Brain microvascular endothelial cell (primary cell): ENCODE measurements at regions not wholly inside any gene's neighbourhood (a gene's known extent, or its start where the extent isn't known, plus 50 kb on each side); places are given as distances from the start of the nearest gene placed in this dataset.
A peak's percentile ranks its signal among the peaks of the same experiment; 100 is the strongest.
"Not testable (repeated sequence)": the region's sequence is repeated elsewhere in the genome, so short reads cannot be mapped to it uniquely, and the experiment has no call there.

Source experiments
- DNase-seq: peaks from one replicate; pipeline ENCODE4 v3.0.0-alpha.2; 2020
- H3K27ac ChIP-seq: fragments of 250-450 bp; sonication (Bioruptor Pico); 2 replicates; pipeline ENCODE4 v1.5.1; 2020; ENCODE audit warnings: mild to moderate bottlenecking, moderate library complexity
- H3K27me3 ChIP-seq: fragments of 250-450 bp; sonication (Bioruptor Pico); replicated peaks from 2 replicates; pipeline ENCODE4 v1.5.1; 2020; ENCODE audit warnings: mild to moderate bottlenecking
- H3K36me3 ChIP-seq: fragments of 250-450 bp; sonication (Bioruptor Pico); replicated peaks from 2 replicates; pipeline ENCODE4 v1.5.1; 2020; ENCODE audit warnings: mild to moderate bottlenecking
- H3K4me3 ChIP-seq: 2 replicates; pipeline ENCODE4 v1.5.1; 2011; ENCODE audit warnings: low read depth, mild to moderate bottlenecking, control low read depth, low read length, moderate library complexity
- in situ Hi-C: cut with HindIII; loops from 2 replicates; pipeline ENCODE4 v1.10.0; 2017; ENCODE audit warnings: low sequenced_read_pairs, low pct_ligation_motif_present
- TF ChIP-seq, protein P1 (sequence below): IDR thresholded peaks from 2 replicates; pipeline ENCODE4 v1.5.1; 2011; ENCODE audit warnings: low read depth, mild to moderate bottlenecking, moderate library complexity, low read length, control low read depth, inconsistent platforms; ENCODE audit errors: missing control alignments

DNA sequence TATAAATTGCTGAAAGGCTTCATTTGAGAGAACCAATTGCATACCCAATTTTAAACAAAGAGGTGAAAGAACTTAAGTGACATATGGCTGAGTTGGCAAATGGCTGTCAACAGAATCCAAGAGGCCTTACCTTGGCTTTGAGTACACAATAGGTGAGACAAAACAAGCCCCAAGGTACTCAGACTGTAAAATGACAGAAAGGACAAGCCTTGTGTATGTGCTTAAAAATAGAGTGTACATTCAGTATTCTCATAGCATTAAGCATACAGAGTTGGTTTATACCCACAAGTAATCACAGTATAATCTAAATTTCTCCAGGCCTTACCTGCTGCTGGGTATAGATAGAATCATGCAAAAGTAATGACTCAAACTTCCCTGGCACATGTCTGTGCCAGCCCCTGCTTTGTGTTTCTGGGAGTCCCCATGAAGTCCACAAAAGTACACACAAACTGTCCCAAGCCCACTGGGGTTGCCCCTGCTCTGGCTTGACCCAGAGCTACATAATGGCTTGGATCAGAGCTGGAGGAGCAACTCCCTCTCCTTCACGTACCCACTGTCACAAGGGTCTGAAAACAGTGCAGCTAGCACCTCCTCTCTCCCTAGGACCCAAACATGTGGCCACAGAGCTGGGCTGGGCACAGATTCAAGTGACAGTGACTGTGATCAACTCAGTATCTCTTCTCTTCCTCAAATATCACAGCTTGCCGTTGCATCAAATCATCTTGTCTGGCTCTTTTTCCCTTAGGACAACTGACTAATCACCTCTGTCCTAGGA, 250.8 kb downstream of the ENC1 start:
- TF ChIP-seq, protein P1, sequence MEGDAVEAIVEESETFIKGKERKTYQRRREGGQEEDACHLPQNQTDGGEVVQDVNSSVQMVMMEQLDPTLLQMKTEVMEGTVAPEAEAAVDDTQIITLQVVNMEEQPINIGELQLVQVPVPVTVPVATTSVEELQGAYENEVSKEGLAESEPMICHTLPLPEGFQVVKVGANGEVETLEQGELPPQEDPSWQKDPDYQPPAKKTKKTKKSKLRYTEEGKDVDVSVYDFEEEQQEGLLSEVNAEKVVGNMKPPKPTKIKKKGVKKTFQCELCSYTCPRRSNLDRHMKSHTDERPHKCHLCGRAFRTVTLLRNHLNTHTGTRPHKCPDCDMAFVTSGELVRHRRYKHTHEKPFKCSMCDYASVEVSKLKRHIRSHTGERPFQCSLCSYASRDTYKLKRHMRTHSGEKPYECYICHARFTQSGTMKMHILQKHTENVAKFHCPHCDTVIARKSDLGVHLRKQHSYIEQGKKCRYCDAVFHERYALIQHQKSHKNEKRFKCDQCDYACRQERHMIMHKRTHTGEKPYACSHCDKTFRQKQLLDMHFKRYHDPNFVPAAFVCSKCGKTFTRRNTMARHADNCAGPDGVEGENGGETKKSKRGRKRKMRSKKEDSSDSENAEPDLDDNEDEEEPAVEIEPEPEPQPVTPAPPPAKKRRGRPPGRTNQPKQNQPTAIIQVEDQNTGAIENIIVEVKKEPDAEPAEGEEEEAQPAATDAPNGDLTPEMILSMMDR = no peak
- Histone ChIP-seq H3K27me3 (no peaks in the 10 kb centered on the region), H3K27ac (no peak overlapping the region), H3K36me3 (no peaks in the 10 kb centered on the region), H3K4me3 (no peak overlapping the region)
- in situ Hi-C loops = no loop called here
- no peak for DNase-seq

DNA sequence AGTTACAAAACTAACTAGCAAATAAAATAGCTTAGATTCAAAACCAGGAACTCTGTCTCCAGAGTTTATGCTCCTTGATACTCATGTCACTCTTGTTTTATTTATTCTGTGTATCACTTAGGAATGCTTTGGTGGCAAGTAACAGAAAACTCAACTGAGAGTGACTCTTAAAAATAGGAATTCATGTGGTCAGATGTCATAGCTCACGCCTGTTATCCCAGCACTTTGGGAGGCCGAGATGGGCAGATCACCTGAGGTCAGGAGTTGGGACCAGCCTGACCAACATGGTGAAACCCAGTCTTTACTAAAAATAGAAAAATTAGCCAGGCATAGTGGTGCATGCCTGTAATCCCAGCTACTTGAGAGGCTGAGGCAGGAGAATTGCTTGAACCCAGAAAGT, 252.1 kb downstream of the ENC1 start:
- H3K36me3 ChIP-seq, DNase-seq, H3K27me3 ChIP-seq, in situ Hi-C loops, H3K4me3 ChIP-seq, H3K27ac ChIP-seq: not testable (repeated sequence)

DNA sequence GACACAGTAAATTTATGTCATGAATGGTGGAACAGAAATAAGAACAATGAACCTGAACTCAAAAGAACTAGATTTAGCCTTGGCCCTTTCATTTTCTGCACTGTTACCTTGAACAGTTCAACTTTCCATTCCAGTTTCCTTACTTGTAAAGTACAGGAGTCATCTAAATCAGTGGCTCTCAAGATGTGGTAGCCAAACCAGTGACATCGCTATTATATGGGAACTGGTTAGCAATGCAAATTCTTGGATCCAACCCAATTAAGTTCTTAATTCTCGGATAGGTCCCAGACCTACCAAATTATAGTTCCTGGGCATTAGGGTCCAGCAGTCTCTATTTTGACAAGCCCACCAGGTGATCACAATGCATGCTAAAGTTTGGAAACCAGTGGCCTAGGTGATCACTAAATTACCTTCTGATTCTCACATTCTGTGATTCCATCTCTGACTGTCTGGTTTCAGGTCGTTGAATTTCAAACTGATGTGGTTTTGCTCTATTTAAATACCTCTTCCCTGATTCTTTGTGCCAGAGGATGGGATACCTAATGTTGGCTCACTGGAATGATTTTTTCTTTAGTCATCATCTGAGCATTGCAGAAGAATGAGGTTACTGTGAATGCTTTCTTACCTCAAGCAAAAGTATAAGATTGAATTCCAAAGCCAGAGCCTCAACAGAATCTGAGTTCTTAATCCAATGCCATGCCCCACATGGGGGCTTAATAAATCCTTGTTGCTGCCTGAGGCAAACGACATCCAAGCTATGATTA, 253.8 kb downstream of the ENC1 start:
- Histone ChIP-seq H3K36me3 (no peaks in the 10 kb centered on the region), H3K27me3 (no peaks in the 10 kb centered on the region), H3K4me3 (no peak overlapping the region), H3K27ac (no peak overlapping the region)
- DNase-seq = peak; percentile 27
- in situ Hi-C loops = no loop called here
- TF ChIP-seq, protein P1 = no peak

DNA sequence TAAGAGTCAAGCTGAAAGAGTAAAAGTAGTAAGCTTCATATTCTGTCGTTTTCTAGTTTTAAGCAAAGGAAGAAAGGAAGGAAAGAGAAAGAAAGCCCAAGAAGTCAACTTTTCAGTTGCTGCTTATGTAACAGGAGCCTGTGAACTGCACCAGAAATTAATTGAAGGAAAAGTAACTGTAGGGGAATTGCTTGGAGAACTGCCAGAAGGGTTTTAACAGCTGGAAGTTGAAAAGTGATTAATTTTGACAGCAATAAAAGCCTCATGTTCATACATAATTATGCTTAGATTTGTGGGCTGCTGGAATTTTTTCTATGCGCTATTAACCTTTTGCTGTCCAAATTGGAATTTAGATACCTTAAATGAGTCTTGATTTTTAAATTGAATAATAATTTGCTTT, 255.7 kb downstream of the ENC1 start:
- H3K4me3 ChIP-seq = no peak overlapping the region
- H3K27me3 ChIP-seq = no peaks in the 10 kb centered on the region
- H3K36me3 ChIP-seq = no peaks in the 10 kb centered on the region
- H3K27ac ChIP-seq = no peak overlapping the region
- in situ Hi-C loops = no loop called here
- no peak for DNase-seq
- TF ChIP-seq, protein P1 = no peak

DNA sequence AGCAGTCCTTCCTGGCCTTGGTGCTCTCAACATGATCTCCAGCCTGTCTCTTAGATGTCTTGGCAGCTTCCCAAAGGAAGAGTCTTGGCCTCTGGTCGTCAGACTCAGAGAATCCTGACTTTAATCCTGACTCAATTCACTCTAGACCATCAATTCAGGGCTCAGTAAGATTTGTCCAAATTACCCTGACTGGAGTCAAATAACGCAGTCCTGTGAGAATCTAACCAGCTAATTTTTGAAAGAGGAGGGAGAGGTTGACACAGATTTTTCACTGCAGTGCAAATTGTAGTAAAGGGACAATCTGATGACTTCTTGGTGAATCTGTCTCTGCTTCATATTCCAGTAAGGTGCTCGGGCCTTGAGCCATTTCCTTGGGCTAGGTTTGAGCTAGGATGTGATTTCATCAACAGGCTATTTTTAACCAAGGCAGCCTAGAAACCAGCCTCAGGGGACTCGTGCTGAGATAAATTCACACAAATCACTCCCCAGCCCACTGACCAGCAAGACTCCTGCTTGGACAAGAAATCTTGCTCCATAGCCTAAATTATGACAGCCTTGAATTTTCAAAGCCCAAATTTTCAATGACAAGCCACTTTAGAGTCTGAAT, 257.4 kb downstream of the ENC1 start:
- Histone ChIP-seq H3K4me3 (no peak overlapping the region), H3K36me3 (no peaks in the 10 kb centered on the region), H3K27me3 (no peaks in the 10 kb centered on the region), H3K27ac (no peak overlapping the region)
- in situ Hi-C loops = no loop called here
- TF ChIP-seq, protein P1 = no peak
- peak; percentile 72 for DNase-seq
